GM19324 (cell line): ENCODE measurements at regions not wholly inside any gene's neighbourhood (a gene's known extent, or its start where the extent isn't known, plus 50 kb on each side); places are given as distances from the start of the nearest gene placed in this dataset.

Experiments
- ATAC-seq: cut with Tn5 transposase; IDR thresholded peaks from one replicate; pipeline ENCODE4 v1.9.1; 2021; ENCODE audit warnings: mild to moderate bottlenecking, moderate library complexity; ENCODE audit not compliant: unreplicated experiment, low FRiP score

DNA sequence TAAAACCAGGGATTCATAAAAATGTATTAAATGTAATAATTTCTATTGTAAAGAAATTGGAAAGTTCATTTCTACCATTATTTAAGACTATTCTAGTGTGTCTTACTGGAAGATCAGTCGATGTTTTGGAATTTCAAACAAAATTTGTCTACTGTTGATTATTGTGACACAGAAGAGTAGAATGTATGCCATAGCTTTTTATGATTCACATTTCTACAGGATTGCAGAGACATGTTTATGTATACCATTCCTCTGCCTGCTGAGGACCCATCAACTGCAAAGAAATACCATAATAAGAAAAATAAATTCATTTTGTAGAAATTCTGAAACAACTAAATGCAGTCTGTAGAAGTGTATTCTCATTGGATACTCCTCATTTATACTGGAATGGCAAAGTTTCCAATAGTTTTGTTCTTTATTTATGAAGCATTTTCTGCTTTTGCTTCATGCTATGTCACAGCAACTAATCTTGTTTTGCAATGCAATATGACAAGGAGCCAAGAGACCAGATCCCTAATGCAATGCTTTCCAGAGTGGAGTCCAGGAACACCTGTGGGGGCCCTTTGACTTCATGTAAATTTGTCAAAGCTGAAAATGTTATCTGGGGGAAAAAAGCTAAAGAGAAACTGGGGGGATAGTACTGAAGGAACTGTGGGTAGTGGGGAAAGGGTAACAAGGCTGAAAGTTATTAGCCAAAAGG lies 172.9 kb upstream of the LRIG3 start:
- no peak for ATAC-seq

DNA sequence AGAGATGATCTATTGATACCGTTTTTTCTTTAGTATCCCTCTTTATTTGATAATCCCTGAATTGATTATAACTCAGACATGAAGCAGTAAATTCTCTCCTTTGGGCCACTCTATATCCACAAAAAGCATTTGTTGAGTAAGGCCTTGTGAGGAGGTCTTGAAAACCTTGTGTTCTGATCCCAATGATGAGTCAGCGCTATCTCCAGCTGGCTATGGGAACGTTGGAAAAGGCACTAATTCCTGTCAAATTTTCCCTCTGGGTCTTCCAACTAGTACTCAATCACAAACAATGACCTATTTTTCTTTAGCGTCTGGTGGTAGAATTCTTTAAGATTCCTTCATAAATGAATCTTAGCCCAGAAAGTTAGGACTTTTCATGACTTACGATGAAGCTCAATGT lies 168.4 kb upstream of the LRIG3 start:
- ATAC-seq = no peak

DNA sequence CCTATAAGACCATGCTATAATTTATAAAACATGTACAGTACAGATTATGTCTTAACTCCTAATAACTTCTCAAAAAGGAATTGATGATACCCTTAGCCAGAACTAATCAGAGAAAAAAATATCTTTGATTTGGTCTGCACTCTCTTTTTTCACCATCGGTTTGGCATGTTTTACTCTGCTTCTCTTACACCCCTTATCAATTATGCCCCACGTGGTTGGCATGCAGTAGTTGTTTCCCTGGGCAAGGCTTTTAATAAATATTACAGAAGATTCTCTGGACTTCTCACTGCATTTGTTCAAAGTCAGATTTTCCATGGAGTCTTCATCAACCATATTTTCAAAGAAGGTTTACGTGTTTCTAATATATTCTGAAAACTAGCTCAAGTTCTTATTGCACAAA lies 167.4 kb upstream of the LRIG3 start:
- no peak for ATAC-seq

DNA sequence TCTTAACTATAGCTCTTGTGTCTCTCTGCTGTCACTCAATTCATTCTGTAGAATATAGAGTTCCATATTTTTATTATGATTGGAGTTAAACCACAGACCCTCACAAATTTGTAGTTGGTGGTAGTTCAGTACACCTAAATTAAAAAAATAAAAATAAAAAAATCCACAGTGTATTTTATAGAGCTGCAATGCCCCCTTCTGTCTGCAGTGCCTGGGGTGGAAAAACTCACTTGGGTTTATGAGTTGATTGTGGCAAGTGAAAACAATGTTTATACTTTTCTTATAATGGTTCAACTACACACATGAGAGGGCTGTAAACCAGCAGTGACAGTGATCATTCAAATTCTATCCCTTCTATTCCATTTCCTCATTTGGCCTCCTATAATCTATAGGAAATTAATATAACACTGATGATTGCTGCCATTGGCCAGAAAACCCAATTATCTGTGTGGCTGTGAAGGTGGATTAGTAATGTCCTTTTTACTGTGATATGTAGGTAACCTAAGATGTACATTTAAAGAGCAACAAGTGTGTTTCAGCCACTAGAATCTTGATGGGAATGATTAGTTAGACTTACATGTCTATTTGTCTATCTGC lies 166.9 kb upstream of the LRIG3 start:
- no peak for ATAC-seq

DNA sequence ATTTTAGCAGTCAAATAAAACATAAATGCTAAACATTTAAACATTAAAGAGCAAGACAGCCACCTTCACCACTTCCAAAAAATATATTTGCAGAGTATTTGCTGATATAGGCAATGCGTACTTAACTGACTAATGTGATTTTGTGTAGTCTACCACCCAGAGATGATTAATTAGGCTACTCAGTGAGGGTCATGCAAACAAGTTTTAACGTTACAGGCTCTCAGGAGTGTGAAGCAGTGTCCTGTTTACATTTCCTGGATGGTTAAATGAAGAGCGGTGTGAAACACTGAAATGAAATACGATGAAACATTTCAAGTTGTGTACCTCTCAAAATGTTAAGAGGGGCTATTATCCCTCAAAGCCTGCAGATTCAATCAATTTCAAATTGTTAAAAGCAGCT lies 165.8 kb upstream of the LRIG3 start:
- no peak for ATAC-seq

DNA sequence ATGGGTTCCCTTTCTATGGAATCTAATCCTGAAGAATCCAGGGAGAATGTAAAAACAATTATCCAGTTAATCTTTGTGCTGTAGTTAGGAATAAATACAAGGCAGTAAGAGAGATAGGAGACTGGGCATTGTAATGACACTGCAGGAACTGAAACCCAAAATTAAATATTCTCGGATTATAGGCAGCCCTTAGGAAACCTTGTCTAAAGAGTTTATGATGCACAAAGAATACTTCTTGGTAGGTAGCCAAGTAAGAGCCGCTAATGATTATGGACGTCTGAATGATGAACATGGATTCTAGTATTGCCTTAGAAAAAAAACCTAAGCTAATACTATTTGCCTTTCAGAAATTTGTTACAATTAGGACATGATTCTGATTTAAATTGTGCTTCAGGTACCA lies 165.4 kb upstream of the LRIG3 start:
- no peak for ATAC-seq

DNA sequence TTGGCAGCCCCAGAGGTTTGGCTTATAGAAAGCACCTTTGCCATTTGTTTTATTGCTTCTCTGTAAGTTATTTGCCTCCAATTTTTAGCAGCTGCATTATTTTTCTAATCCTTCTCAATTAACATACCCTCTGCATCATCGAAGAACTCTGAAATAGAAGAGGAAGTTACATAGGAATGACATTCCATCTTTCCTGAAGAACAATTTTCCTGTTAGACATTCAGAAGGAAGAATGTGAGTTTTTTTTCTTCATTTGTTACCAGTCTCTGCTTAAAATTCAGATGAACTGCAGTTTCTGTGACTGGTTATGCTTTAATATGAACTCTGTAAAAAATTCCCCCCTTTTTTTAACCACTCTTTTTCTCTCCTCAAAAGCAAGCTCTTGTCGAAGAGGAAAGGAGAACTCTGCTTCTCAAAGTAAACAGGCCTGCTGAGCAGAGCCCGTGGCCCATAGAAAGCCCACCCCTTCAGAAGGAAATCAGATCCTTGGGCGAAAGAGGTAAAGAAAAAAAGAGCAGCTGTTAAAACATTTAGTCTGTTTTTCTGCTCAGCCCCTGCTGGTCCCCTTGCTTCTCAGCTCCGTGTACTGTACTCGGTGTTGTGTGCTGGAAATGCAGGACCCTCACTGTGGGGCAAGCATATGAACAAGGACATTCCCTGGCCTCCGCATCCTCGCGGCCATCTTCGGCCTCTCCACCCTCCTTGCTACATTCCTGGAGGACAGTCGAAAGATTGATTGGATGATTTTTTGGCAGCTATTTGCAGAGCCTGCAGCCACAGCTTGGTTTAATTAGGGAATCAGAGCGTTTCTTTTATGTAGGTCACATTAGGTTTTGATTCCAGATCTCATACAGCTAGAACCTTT lies 164.4 kb upstream of the LRIG3 start:
- ATAC-seq = no peak

DNA sequence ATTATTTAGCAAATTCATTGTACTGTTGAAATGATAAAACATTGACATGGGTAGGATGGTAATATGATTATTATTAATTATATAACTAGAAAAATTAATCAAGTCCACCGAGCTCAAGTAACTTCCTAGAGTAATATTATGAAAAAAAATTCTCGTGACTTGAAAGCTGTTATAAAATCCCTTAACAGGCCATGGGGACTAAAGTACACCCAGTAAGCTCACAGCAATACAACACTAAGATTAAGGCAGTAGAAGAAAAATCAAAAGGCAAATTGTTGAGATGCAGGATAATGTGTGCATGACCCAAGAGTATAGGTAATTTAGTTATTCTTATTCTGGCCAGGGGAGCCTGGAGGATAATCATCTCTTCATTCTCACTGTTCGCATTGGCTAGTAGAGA lies 162.6 kb upstream of the LRIG3 start:
- ATAC-seq = no peak

DNA sequence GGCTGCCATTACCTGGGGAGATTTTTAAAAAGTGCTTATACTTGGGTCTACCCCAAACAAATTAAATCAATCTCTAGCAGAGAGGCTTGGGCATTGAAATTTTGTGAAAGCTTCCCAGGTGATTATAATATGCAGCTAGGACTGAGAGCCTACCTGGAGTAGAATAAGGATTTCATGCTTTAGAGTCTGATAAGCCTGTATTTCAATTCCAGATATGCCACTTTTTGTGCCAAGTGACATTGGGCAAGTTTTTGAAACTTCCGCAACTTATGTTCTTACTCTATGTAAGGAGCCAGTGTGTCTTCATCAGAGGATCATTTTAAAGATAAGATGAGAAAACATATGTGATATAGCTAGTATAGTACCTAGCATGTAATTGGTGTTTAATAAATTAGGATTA lies 159.8 kb upstream of the LRIG3 start:
- ATAC-seq = no peak

DNA sequence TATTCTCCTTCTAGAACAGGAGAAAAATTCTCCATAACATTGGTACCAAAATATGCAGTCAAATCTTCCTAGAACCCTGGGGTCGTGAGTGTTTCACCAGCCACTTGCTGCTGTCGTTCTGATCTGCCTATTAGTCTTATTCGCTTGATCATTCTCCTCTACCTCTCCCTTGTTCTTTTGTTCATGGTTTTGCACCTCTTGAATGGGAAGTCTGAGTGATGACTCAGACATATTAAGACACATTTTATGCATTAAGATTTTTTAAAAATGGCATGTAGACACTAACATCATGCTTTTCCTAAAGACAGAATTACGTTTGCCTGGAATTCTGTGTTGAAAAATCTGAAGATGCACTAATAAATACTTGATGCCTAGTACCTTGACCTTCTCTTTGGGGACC lies 159.2 kb upstream of the LRIG3 start:
- no peak for ATAC-seq

DNA sequence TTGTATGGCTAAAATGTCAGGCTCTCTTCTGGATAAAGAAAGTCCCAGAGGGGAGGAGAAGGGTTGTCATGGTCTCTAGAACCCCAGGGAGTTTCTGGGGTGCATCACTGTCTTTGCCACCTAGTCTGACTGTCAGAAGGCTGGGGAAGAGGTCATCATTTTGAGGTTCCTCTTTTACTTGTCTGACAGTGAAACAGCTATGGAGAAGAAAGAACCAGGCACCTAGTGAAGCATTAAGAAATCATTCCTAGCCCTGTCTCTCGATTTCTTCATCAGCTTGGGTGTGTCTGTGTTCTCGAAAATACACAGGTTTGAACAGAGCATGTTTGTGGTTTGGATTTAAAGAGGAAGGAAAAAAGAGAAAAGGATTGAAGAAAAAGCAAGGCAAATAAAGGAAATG lies 158.7 kb upstream of the LRIG3 start:
- no peak for ATAC-seq

DNA sequence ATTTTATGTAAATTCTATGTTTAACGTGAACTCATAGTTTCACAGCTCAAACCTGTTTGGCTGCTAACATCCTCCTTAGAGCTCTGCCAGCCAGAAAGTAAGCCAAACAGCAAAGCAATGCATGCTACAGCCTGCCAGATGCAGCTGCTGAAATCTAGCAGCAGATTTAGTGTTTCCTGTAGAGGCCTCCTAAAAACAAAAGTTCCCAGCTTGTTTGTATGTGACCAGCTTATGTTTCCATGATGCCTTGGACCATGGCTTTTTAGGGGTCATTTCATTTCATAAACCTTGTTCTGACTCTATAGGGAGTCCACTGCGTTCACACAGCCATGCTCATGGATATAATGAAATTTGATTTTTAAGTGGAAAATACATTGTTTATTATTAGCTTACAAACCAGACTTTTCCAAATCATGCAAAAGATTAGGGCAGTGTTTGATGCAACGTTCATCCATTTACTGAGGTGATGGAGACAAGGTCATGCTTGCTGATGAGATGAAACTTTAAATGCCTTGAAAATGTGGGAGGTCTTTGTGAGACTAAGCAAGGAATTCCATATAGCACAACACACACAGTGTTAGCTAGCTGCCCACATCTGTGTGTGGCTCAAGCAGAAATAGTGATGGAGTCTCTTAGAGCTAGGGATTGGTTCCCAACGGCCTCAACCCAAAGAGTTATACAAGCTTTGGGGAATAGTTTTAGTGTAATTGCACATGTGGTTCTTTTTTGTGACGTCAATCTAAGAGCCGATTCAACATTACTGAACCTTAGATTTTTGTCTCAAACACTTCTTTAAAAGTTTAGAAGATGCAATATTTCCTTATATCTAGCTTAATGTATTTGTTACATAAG lies 157.5 kb upstream of the LRIG3 start:
- no peak for ATAC-seq

DNA sequence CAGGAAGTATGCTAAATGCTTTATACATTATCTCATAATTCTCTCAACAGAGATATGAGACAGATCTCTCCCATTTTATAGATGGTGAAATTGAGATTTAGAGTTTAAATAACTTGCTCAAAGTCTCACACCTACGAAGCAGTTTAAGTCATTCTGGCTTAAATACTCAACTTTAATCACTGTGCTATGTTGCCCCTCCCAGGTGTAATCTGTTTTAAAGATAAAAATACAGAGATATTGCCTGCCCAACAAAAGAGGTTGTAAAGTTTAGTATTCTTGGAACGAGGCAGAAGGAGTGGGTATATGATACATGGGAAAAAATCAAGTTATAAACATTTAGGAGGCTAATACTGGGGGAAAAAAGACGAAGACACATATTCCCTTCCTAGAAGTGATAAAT lies 156.8 kb upstream of the LRIG3 start:
- ATAC-seq = no peak

DNA sequence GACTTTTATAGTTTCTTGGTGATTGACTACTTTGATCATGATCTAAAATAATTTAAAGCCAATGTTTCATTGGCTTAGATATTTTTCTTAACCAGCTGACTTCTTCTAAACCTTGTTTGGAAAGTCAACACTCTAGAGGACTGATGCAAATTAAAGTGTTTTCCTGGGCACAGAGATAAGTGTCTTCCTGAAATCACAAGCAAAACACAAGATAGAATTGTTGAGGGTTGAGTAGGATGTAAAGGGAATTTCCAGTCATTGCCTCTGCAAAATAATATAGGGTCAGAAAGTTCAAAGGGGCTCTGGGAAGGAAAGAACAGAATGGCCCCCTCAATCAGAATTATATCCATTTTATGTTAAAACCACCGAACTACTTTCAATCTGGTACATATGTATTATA lies 156.3 kb upstream of the LRIG3 start:
- ATAC-seq = no peak

DNA sequence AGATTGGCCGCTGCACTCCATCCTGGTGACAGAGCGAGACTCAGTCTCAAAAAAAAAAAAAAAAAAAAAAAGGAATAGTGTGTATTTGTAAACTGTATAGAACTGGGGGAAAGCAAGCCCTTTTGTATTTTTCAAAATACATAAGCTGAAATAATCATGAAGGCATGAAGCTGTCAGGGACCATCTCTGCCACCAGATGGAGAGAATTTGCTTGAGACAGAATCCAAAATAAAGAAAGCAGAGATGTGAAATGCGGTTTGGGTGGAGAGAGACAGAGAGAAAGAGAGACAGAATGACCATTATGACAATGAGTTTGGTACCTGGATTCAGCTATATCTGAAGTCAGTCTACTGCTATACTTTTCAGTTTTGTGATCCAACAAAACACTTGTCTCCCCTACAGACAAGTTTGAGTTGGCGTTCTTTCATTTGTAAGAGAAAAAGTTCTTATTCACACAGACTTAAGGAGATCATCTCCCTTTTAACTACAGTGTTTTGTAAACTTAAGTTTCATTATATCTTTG lies 155.7 kb upstream of the LRIG3 start:
- no peak for ATAC-seq

DNA sequence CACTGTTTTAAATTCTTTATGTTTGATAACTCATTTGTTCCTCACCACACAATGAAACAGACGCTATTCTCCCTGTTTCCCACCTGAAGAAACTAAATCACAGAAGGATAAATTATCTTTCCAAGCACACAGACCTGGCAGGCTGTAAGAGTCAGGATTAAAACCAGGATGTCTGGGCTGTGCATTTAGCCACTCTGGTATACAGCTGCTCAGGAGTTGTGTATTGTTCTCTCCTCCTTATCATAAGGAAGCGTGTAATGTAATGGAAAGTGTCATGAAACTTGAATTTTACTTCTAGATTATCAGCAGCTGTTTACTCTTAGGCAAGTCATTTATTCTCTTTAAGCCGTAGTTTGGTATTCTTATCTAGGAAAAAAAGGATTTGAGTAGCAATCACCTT lies 154.8 kb upstream of the LRIG3 start:
- ATAC-seq = no peak

DNA sequence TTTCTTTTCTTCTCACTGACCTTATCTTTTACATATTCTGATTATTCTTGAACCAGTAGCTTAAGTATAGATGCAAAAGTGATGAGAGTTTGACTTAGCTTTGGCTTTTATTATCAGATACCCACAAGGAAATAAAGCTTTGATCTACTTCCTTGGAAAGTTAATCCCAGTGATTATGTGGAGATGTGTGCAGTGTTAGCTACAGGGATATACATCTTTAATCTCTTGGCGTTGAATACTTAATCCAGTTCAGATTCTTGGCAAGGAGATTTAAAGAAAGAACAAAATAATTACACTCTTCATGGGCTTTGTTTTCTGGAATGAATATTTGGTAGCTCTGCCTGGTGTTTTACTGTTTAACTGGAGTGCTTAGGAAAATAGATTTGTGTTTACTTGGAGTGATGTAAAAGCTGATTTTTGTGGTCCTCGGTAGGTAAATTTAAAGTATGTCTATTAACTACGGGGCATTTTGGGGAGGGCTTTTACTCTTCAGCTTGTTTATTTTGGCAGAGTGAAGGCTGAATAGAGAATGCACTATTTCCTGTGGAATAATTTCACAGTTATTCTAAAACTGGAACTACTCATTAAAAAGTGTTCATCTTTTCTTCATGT lies 150.1 kb upstream of the LRIG3 start:
- no peak for ATAC-seq

DNA sequence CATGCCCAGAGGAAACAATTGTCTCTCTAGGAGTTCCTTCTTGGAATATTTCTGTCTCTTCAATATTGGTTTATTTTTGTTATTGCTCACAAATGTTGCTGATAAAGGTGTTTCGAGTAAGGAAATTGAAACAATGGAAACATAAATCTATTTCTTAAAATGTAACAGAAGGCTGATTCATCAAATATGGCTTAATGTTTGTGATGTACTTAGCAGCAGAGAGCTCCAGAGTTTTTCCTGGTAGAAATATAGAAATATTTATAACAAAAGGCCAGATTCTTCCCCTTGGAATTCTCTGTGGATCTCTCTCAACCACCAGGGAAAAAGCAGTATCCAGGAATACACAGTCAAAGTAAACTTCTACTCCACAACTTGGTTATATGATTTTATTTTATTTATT lies 149.2 kb upstream of the LRIG3 start:
- no peak for ATAC-seq

DNA sequence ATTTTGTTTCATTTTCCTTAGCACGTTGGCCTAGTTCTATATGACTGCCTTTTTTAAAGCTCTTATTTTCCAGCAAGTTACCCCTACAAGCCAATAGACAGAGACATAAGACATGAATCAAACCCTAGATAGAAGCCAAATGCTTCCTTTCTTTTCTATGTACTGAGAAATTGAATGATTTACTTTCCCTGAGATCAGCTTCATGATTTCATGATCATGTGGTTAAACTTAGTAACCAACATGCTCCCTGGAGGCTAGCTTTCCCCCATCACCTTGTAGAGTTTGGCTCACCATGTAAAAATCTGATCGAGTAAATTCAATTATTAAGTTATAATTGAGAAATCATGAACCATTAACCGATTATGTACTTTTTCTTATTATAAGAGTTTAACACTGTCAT lies 148.1 kb upstream of the LRIG3 start:
- no peak for ATAC-seq

DNA sequence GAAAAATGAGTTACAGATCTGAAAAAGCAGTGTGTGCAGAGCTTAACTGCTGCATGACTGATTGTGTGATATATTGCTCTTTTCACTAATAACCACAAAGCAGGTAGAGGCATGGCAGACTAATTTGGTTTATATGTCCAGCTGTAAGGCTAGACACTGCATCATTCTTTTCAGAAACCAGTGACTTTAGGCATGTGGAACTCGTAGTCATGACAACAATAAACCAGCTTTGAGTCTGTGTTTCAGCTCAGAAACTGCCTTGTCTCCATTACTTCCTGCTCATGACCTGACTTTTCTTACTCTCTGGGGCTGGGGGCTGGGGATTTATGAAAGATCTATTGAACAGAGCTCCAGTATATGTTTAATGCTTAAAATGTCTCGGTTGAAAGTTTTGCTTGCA lies 146.8 kb upstream of the LRIG3 start:
- no peak for ATAC-seq
